IMR-90 (cell line): ENCODE measurements at regions not wholly inside any gene's neighbourhood (a gene's known extent, or its start where the extent isn't known, plus 50 kb on each side); places are given as distances from the start of the nearest gene placed in this dataset.

Source experiments
- ATAC-seq: fragments of 200-7000 bp; cut with Tn5 transposase; 2 replicates; pipeline ENCODE4 v1.9.1; 2020; ENCODE audit warnings: low read depth, mild to moderate bottlenecking, moderate library complexity
- BruUV-seq: library from RNA; stranded (reverse); fragments of 400-500 nt; replicated peaks from 2 replicates; lab custom pipeline; 2021; lab: Mats Ljungman, UMichigan
- CTCF ChIA-PET: fragments of 300-600 bp; formaldehyde crosslinking; extraction: SDS; loops from one replicate; lab custom pipeline; 2021; ENCODE audit warnings: antibody characterized with exemption; lab: Yijun Ruan, JAX
- POLR2A ChIA-PET: fragments of 300-600 bp; sonication (Branson Sonifier 250); formaldehyde crosslinking; loops from one replicate; lab custom pipeline; 2022; ENCODE audit warnings: antibody characterized with exemption; ENCODE audit not compliant: unreplicated experiment; lab: Charles Lee
- DNase-seq: peaks from one replicate; pipeline ENCODE4 v3.0.0; 2013
- H2AFZ ChIP-seq: replicated peaks from 2 replicates; pipeline ENCODE3; 2013; ENCODE audit warnings: low read length, mild to moderate bottlenecking; ENCODE audit not compliant: poor library complexity
- H2AK5ac ChIP-seq: 2 replicates; pipeline ENCODE4 v1.6.1; 2013; ENCODE audit warnings: low read depth, low read length, inconsistent platforms
- H2AK9ac ChIP-seq: replicated peaks from 2 replicates; pipeline ENCODE3; 2013; ENCODE audit warnings: mild to moderate bottlenecking, low read depth, low read length, moderate library complexity; ENCODE audit not compliant: poor library complexity
- H2BK120ac ChIP-seq: 2 replicates; pipeline ENCODE4 v1.6.1; 2013; ENCODE audit warnings: low read depth, low read length, inconsistent platforms
- H2BK15ac ChIP-seq: 3 replicates; pipeline ENCODE4 v1.6.1; 2013; ENCODE audit warnings: low read depth, low read length, inconsistent platforms
- H2BK20ac ChIP-seq: 2 replicates; pipeline ENCODE4 v1.6.1; 2013; ENCODE audit warnings: low read depth, mild to moderate bottlenecking, inconsistent platforms, low read length, moderate library complexity
- H2BK5ac ChIP-seq: 2 replicates; pipeline ENCODE4 v1.6.1; 2013; ENCODE audit warnings: mild to moderate bottlenecking, low read depth, low read length, inconsistent platforms; ENCODE audit not compliant: poor library complexity, severe bottlenecking
- H3K14ac ChIP-seq: replicated peaks from 2 replicates; pipeline ENCODE4 v1.6.1; 2013; ENCODE audit warnings: low read depth, low read length, inconsistent platforms
- H3K18ac ChIP-seq: 2 replicates; pipeline ENCODE4 v1.6.1; 2013; ENCODE audit warnings: low read depth, low read length, control low read depth
- H3K23ac ChIP-seq: 2 replicates; pipeline ENCODE4 v1.6.1; 2013; ENCODE audit warnings: low read depth, low read length, inconsistent platforms
- H3K27ac ChIP-seq: 2 replicates; pipeline ENCODE4 v1.5.1; 2013; ENCODE audit warnings: mild to moderate bottlenecking, control low read depth, low read length; ENCODE audit not compliant: insufficient read depth
- H3K27me3 ChIP-seq: 2 replicates; pipeline ENCODE4 v1.6.1; 2013; ENCODE audit warnings: low read length; ENCODE audit not compliant: control insufficient read depth, insufficient read depth
- H3K36me3 ChIP-seq: 2 replicates; pipeline ENCODE4 v1.6.1; 2013; ENCODE audit warnings: low read length, mixed read lengths; ENCODE audit not compliant: control insufficient read depth, insufficient read depth
- H3K4ac ChIP-seq: 2 replicates; pipeline ENCODE4 v1.6.1; 2013; ENCODE audit warnings: low read depth, low read length, inconsistent platforms
- H3K4me1 ChIP-seq: 2 replicates; pipeline ENCODE4 v1.6.1; 2013; ENCODE audit warnings: low read length, mixed read lengths; ENCODE audit not compliant: control insufficient read depth, insufficient read depth
- H3K4me2 ChIP-seq: 2 replicates; pipeline ENCODE4 v1.6.1; 2013; ENCODE audit warnings: low read depth, mild to moderate bottlenecking, control low read depth, low read length, moderate library complexity
- H3K4me3 ChIP-seq: 2 replicates; pipeline ENCODE4 v1.5.1; 2013; ENCODE audit warnings: low read depth, mild to moderate bottlenecking, control low read depth, low read length, moderate library complexity; ENCODE audit not compliant: insufficient read depth
- H3K56ac ChIP-seq: 2 replicates; pipeline ENCODE4 v1.6.1; 2013; ENCODE audit warnings: low read length, inconsistent platforms; ENCODE audit not compliant: insufficient read depth; ENCODE audit errors: extremely low read depth
- H3K79me1 ChIP-seq, 2 experiments: 2 replicates each; pipeline ENCODE4 v1.6.1; 2013; ENCODE audit warnings: low read length in 2 of 2, inconsistent platforms in 1 of 2, low read depth in 1 of 2
- H3K9ac ChIP-seq: 2 replicates; pipeline ENCODE4 v1.6.1; 2013; ENCODE audit warnings: low read depth, low read length, control low read depth
- H3K9me1 ChIP-seq: 2 replicates; pipeline ENCODE4 v1.6.1; 2013; ENCODE audit warnings: low read length, inconsistent platforms; ENCODE audit not compliant: insufficient read depth
- H3K9me3 ChIP-seq: 2 replicates; pipeline ENCODE4 v1.6.1; 2013; ENCODE audit warnings: low read length; ENCODE audit not compliant: control insufficient read depth, insufficient read depth
- H4K20me1 ChIP-seq: 2 replicates; pipeline ENCODE4 v1.6.1; 2013; ENCODE audit warnings: low read length, inconsistent platforms; ENCODE audit not compliant: insufficient read depth
- H4K5ac ChIP-seq: 2 replicates; pipeline ENCODE4 v1.6.1; 2013; ENCODE audit warnings: mild to moderate bottlenecking, low read depth, low read length, control low read depth
- H4K8ac ChIP-seq, 2 experiments: 2 replicates each; pipeline ENCODE4 v1.6.1; 2013; ENCODE audit warnings: low read depth in 2 of 2, low read length in 2 of 2, control low read depth in 1 of 2, inconsistent platforms in 1 of 2
- H4K91ac ChIP-seq: 2 replicates; pipeline ENCODE4 v1.6.1; 2013; ENCODE audit warnings: low read depth, low read length, inconsistent platforms; ENCODE audit not compliant: insufficient read depth
- CEBPB ChIP-seq: IDR thresholded peaks from 2 replicates; pipeline ENCODE4 v1.6.1; 2012; ENCODE audit warnings: low read depth, low read length, improper control_type of control experiment
- MAFK ChIP-seq: IDR thresholded peaks from 2 replicates; pipeline ENCODE4 v1.6.1; 2012; ENCODE audit warnings: low read depth, low read length, improper control_type of control experiment
- WGBS, 2 experiments: methylation state at CpG; one replicate each; pipeline versions ENCODE4 v1.1.5 to v1.1.7; 2013; ENCODE audit warnings: missing lambda C conversion rate in 2 of 2; ENCODE audit not compliant: insufficient read length in 1 of 2; ENCODE audit errors: extremely low coverage in 2 of 2; 5-methylcytosine and 5-hydroxymethylcytosine counted together
- dilution Hi-C: fragments of 300-500 bp; cut with HindIII; formaldehyde crosslinking; loops from one replicate; pipeline ENCODE4 v1.14.3; 2018; ENCODE audit warnings: low sequenced_read_pairs; ENCODE audit not compliant: unreplicated experiment
- in situ Hi-C: fragments of 300-500 bp; cut with MboI; formaldehyde crosslinking; loops from 3 replicates; pipeline ENCODE4 v1.14.3; 2019; ENCODE audit warnings: low sequenced_read_pairs, inconsistent platforms, mixed read lengths
- intact Hi-C: fragments of 100-400 bp; cut with micrococcal nuclease; formaldehyde crosslinking; loops from 2 replicates; pipeline ENCODE4 v1.10.0; 2022

DNA sequence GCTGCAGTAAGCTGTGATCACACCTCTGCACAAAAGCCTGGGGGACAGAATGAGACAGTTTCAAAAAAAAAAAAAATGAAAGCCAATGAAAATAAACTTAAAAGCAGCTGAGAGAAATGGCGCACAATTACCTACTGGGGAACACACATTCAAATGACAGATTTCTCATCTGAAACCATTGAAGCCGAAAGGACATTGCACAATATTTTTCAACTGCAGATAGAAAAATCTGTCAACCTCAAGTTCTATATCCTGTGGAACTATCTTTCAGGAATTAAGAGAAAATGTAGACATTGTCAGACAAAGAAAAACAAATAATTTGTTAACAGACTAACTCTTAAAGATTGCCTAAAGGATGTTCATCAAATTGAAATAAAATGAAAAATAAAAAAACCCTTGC lies 442.8 kb downstream of the MATN1 start:
- Histone ChIP-seq H4K8ac (no peak overlapping the region), H3K14ac (no peak overlapping the region), H3K36me3 (no peaks in the 10 kb centered on the region), H4K5ac (no peak overlapping the region), H2AFZ (no peak overlapping the region), H3K4me1 (no peaks in the 10 kb centered on the region), H3K56ac (no peak overlapping the region), H2BK5ac (no peak overlapping the region), H3K4me3 (no peak overlapping the region), H3K9me1 (no peaks in the 10 kb centered on the region), H4K20me1 (no peaks in the 10 kb centered on the region), H2BK20ac (no peak overlapping the region), H3K4me2 (no peak overlapping the region), H3K79me1 (no peaks in the 10 kb centered on the region), H3K9ac (no peak overlapping the region), H4K91ac (no peak overlapping the region), H3K27ac (no peak overlapping the region), H3K27me3 (no peaks in the 10 kb centered on the region), H2BK15ac (no peak overlapping the region), H3K18ac (no peak overlapping the region), H2BK120ac (no peak overlapping the region), H3K4ac (no peak overlapping the region), H3K9me3 (no peaks in the 10 kb centered on the region), H2AK9ac (no peak overlapping the region), H2AK5ac (no peak overlapping the region), H3K23ac (no peak overlapping the region)
- in situ Hi-C loops: no loop called here
- dilution Hi-C loops: no loop called here
- no peak for ATAC-seq
- intact Hi-C loops: no loop called here
- DNase-seq: no peak
- WGBS, 2 experiments: no CpG with 5 or more reads among the region's 2 CpGs
- TF ChIP-seq CEBPB (0 out of 2 replicates have a peak, but pooled peaks have one; percentile 28), MAFK (no peak)
- CTCF ChIA-PET: no interaction called here
- POLR2A ChIA-PET: no interaction called here
- BruUV-seq: no TSS peak
